ENCODE measurements at regions not wholly inside any gene's neighbourhood (a gene's known extent, or its start where the extent isn't known, plus 50 kb on each side); places are given as distances from the start of the nearest gene placed in this dataset.

DNA sequence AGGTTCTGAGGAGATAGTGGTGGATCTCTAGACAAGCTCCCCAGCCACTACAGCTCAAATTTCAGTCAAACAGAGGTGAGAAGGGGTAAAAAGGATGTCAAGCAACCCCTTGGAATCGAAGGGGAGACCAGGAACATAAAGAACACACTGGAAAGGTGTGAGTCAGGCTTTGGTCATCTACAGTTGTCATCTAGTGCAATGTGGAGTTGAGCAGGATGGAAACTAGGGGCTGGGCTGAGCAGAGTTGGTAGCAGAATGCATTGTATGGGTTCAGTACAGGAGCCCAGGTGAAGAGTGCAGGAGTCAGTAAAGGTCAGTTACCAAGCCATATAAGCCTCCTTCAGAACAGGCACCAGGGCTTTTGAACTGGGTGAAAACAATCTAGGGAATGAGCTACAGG, 52.7 kb upstream of the VAV3 start:
- TF ChIP-seq, protein P1, sequence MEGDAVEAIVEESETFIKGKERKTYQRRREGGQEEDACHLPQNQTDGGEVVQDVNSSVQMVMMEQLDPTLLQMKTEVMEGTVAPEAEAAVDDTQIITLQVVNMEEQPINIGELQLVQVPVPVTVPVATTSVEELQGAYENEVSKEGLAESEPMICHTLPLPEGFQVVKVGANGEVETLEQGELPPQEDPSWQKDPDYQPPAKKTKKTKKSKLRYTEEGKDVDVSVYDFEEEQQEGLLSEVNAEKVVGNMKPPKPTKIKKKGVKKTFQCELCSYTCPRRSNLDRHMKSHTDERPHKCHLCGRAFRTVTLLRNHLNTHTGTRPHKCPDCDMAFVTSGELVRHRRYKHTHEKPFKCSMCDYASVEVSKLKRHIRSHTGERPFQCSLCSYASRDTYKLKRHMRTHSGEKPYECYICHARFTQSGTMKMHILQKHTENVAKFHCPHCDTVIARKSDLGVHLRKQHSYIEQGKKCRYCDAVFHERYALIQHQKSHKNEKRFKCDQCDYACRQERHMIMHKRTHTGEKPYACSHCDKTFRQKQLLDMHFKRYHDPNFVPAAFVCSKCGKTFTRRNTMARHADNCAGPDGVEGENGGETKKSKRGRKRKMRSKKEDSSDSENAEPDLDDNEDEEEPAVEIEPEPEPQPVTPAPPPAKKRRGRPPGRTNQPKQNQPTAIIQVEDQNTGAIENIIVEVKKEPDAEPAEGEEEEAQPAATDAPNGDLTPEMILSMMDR (IDR thresholded peaks at IDR 0.05) = no peak
- TF ChIP-seq EZH2phosphoT487 (IDR thresholded peaks at IDR 0.05) (no peak), EZH2 (IDR thresholded peaks at IDR 0.05) (no peak)

Data from neural progenitor cell (in vitro differentiated cells).